ENCODE measurements at regions not wholly inside any gene's neighbourhood (a gene's known extent, or its start where the extent isn't known, plus 50 kb on each side); places are given as distances from the start of the nearest gene placed in this dataset.

DNA sequence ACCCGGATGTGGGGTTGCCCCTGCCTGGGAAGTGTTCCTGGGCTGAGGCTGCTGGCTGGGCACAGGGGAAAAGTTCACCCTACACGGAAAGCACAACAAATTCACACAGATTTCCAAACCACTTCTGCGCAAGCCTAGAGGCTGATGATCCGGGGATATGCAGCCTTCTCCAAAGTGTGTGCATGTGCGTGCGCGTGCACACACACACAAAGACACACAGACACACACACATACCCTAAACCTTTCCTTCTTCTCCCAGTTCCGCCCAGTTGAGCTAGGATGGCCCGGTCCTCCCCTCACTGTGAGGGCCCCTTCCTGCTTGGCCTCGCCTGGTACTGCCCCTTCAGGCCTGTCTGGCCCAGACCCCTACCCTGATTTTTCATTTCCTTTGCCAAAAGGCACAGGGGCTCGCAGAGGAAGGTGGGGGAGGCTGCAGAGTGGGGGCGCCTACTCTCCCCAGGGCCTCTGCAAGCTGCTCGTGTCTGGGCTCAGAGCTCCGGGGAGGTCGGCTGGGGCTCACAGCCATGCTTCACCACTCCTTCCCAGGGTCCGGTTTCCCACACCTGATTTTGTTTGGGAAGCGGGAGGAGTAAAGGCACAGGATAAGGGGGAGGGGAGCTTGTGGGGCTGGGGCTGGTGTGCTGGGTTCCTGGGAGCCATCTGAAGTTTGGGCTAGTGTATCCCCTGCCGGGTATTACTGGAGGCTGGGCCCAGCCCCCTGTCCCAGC is 144.7 kb downstream of the ENGASE start:
- peaks cover 79% of the 10 kb centered on the region for H3K27me3 Mint-ChIP-seq
- no peaks in the 10 kb centered on the region for H3K9me3 Mint-ChIP-seq

GRCh38 chr17:79218825-79219200 is 144.2 kb downstream of the ENGASE start:
- Mint-ChIP-seq H3K9me3 (no peaks in the 10 kb centered on the region), H3K27ac (no peak overlapping the region), H3K4me3 (no peak overlapping the region), H3K36me3 (no peaks in the 10 kb centered on the region), H3K4me1 (peaks cover 5% of the 10 kb centered on the region), H3K27me3 (peaks cover 77% of the 10 kb centered on the region)
- CTCF ChIA-PET = no interaction called here
- DNase-seq = no peak

More for the DNA sequence above, 144.7 kb downstream of the ENGASE start:
- CTCF ChIA-PET = no interaction called here
- no peak overlapping the region for H3K4me3 Mint-ChIP-seq
- peaks cover 5% of the 10 kb centered on the region for H3K4me1 Mint-ChIP-seq
- no peak overlapping the region for H3K27ac Mint-ChIP-seq
- DNase-seq = no peak
- no peaks in the 10 kb centered on the region for H3K36me3 Mint-ChIP-seq

- no peak for DNase-seq
- Mint-ChIP-seq H3K36me3 (no peaks in the 10 kb centered on the region), H3K27me3 (peaks cover 74% of the 10 kb centered on the region), H3K4me1 (peaks cover 5% of the 10 kb centered on the region), H3K27ac (no peak overlapping the region), H3K4me3 (no peak overlapping the region), H3K9me3 (no peaks in the 10 kb centered on the region)
- CTCF ChIA-PET = no interaction called here
Measured at GRCh38 chr17:79218175-79218824, 143.7 kb downstream of the ENGASE start.

GRCh38 chr17:79217473-79218135 is 143.0 kb downstream of the ENGASE start:
- CTCF ChIA-PET = no interaction called here
- peaks cover 5% of the 10 kb centered on the region for H3K4me1 Mint-ChIP-seq
- DNase-seq = no peak
- H3K4me3 Mint-ChIP-seq = no peak overlapping the region
- H3K9me3 Mint-ChIP-seq = no peaks in the 10 kb centered on the region
- no peak overlapping the region for H3K27ac Mint-ChIP-seq
- no peaks in the 10 kb centered on the region for H3K36me3 Mint-ChIP-seq
- H3K27me3 Mint-ChIP-seq = peaks cover 68% of the 10 kb centered on the region

- Mint-ChIP-seq H3K4me3 (no peak overlapping the region), H3K27ac (no peak overlapping the region), H3K27me3 (peaks cover 68% of the 10 kb centered on the region), H3K9me3 (no peaks in the 10 kb centered on the region), H3K36me3 (no peaks in the 10 kb centered on the region), H3K4me1 (peaks cover 5% of the 10 kb centered on the region)
- no peak for DNase-seq
- CTCF ChIA-PET = no interaction called here
Measured at GRCh38 chr17:79216826-79217225, 142.2 kb downstream of the ENGASE start.

- Mint-ChIP-seq H3K27me3 (peaks cover 68% of the 10 kb centered on the region), H3K27ac (no peak overlapping the region), H3K4me3 (no peak overlapping the region), H3K4me1 (peaks cover 5% of the 10 kb centered on the region), H3K36me3 (no peaks in the 10 kb centered on the region), H3K9me3 (no peaks in the 10 kb centered on the region)
- no peak for DNase-seq
- CTCF ChIA-PET = no interaction called here
Measured at GRCh38 chr17:79216391-79216790, 141.8 kb downstream of the ENGASE start.

DNA sequence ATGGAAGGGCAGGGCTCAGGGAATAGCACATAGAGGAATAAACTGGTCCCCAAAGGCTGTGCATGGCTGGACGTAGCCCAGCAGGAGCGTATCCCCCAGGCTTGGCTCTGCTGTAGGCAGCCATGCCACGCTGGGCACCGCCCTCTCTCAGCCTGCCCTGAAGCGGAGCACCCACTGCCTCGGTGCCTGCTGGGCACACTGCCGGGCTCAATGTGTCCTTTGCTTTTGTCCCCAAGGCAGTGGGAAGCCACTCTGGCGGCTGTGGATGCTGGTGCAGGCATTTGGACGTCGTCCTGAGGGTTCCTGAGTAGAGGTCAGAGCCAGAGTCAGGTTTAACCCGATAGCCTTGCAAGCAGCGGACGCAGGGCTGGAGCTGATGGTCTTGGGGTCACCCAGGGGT is 141.0 kb downstream of the ENGASE start:
- no peaks in the 10 kb centered on the region for H3K36me3 Mint-ChIP-seq
- CTCF ChIA-PET = no interaction called here
- no peak for DNase-seq
- peaks cover 4% of the 10 kb centered on the region for H3K4me1 Mint-ChIP-seq
- H3K9me3 Mint-ChIP-seq = no peaks in the 10 kb centered on the region
- peaks cover 61% of the 10 kb centered on the region for H3K27me3 Mint-ChIP-seq
- no peak overlapping the region for H3K4me3 Mint-ChIP-seq
- H3K27ac Mint-ChIP-seq = no peak overlapping the region

DNA sequence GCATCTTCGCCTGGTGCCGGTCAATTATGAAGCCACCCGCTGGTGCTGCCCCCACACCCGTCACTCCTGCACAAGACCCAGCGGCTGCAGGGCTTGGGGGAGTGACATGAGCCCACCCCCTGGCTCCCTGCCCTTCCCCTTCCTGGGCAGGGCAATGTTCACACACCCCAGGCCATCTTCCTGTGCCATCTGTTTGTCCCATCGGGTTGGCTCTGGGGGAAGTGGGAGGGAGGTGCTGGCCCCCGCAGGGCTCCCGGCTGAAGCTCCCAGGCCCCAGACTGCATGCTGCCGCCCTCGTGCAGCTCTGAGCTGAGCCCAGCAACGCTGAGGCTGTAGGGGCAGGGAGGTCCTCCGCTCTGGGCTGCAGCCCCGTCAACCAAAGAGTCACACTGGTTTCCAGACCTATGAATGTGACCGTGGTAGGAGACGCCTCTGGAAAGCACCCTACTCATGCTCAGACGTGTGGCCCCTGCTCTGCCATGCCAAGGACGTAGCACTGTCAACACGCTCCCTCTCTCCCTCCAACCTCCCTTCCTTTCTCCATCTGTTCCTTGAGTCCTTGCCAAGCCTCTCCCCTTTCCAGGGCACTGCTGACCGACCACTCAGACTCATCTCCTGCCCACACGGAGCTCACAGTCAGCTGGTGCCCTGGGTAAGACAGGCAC is 140.4 kb downstream of the ENGASE start:
- peaks cover 56% of the 10 kb centered on the region for H3K27me3 Mint-ChIP-seq
- CTCF ChIA-PET = no interaction called here
- no peak for DNase-seq
- no peaks in the 10 kb centered on the region for H3K9me3 Mint-ChIP-seq
- H3K4me3 Mint-ChIP-seq = no peak overlapping the region
- H3K4me1 Mint-ChIP-seq = no peaks in the 10 kb centered on the region
- H3K36me3 Mint-ChIP-seq = no peaks in the 10 kb centered on the region
- H3K27ac Mint-ChIP-seq = no peak overlapping the region

GRCh38 chr17:79214459-79214858 is 139.8 kb downstream of the ENGASE start:
- Mint-ChIP-seq H3K4me1 (no peaks in the 10 kb centered on the region), H3K36me3 (no peaks in the 10 kb centered on the region), H3K27ac (no peak overlapping the region), H3K4me3 (no peak overlapping the region), H3K27me3 (peaks cover 49% of the 10 kb centered on the region), H3K9me3 (no peaks in the 10 kb centered on the region)
- no peak for DNase-seq
- CTCF ChIA-PET = no interaction called here

GRCh38 chr17:79213305-79213704 is 138.7 kb downstream of the ENGASE start:
- no peaks in the 10 kb centered on the region for H3K9me3 Mint-ChIP-seq
- CTCF ChIA-PET = no interaction called here
- no peaks in the 10 kb centered on the region for H3K36me3 Mint-ChIP-seq
- peaks cover 40% of the 10 kb centered on the region for H3K27me3 Mint-ChIP-seq
- no peak overlapping the region for H3K4me3 Mint-ChIP-seq
- H3K27ac Mint-ChIP-seq = no peak overlapping the region
- H3K4me1 Mint-ChIP-seq = no peaks in the 10 kb centered on the region
- no peak for DNase-seq

DNA sequence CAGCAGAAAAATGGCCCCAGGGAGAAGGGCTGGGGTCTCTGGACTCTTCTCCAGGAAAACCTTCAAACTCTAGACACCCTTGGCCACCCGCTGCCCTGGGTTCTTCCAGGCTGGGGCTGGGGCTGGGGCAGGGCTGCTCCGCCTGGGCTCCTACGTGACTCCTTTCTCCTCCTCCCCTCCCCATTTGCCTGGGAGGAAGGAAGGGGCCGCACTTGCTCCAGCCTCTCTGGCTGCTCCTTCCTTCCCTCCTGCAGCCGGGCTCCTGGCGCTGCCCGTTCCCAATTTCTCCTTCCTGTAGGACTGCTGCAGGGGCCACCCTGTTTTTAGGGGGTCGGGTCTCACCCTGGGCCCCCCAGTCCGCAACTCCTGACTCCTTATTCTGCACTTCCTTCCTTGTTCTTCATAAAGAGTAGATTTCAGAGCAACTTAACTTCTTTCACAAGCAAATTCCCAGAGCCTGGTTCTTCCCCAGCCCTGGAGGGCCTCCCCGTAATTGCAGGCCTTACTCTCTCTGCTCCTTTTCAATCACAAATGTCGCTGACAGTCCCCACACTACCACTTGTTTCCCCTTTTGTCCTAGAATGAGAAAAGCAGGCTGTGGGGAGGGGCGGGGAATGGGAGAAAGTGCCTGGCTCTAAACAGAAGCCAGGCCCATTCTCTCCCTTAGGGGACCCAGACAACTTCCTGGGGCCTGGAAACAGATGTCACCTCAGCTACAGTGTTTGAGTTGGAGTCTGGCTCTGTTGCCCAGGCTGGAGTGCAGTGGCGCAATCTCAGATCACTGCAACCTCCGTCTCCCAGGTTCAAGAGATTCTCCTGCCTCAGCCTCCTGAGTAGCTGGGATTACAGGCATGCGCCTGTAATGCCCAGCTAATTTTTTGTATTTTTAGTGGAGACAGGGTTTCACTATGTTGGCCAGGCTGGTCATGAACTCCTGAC is 137.8 kb downstream of the ENGASE start:
- no peak for DNase-seq
- no peaks in the 10 kb centered on the region for H3K4me1 Mint-ChIP-seq
- H3K9me3 Mint-ChIP-seq = no peaks in the 10 kb centered on the region
- no peak overlapping the region for H3K27ac Mint-ChIP-seq
- H3K27me3 Mint-ChIP-seq = peaks cover 36% of the 10 kb centered on the region
- CTCF ChIA-PET = no interaction called here
- no peak overlapping the region for H3K4me3 Mint-ChIP-seq
- H3K36me3 Mint-ChIP-seq = no peaks in the 10 kb centered on the region

- Mint-ChIP-seq H3K27ac (no peak overlapping the region), H3K4me3 (no peak overlapping the region), H3K36me3 (no peaks in the 10 kb centered on the region), H3K4me1 (no peaks in the 10 kb centered on the region), H3K9me3 (no peaks in the 10 kb centered on the region), H3K27me3 (peaks cover 32% of the 10 kb centered on the region)
- no peak for DNase-seq
- CTCF ChIA-PET = no interaction called here
Measured at GRCh38 chr17:79211061-79211770, 136.6 kb downstream of the ENGASE start.

GRCh38 chr17:79210638-79211037 is 136.0 kb downstream of the ENGASE start:
- CTCF ChIA-PET = no interaction called here
- Mint-ChIP-seq H3K4me1 (no peaks in the 10 kb centered on the region), H3K27me3 (peaks cover 32% of the 10 kb centered on the region), H3K9me3 (no peaks in the 10 kb centered on the region), H3K27ac (no peak overlapping the region), H3K4me3 (no peak overlapping the region), H3K36me3 (no peaks in the 10 kb centered on the region)
- DNase-seq = no peak
